Ovary (tissue), 7 donors: ENCODE measurements at regions not wholly inside any gene's neighbourhood (a gene's known extent, or its start where the extent isn't known, plus 50 kb on each side); places are given as distances from the start of the nearest gene placed in this dataset.
"Not testable (repeated sequence)": the region's sequence is repeated elsewhere in the genome, so short reads cannot be mapped to it uniquely, and the experiment has no call there.

Experiments used
- DNase-seq, 5 donors: peaks; one replicate each; pipeline ENCODE4 v3.0.0-alpha.2; 2019 to 2020
- H3K27ac ChIP-seq, 2 donors: fragments of 200-600 bp; one replicate each; pipeline versions ENCODE4 v1.5.1 to v1.8.0; 2019 to 2022
- H3K27me3 ChIP-seq: fragments of 200-600 bp; one replicate; pipeline ENCODE4 v1.8.0; 2022
- H3K36me3 ChIP-seq: fragments of 200-600 bp; sonication (generic); one replicate; pipeline ENCODE4 v1.5.1; 2019
- H3K4me1 ChIP-seq: one replicate; pipeline ENCODE4 v1.8.1; 2013; ENCODE audit warnings: mild to moderate bottlenecking, moderate library complexity; ENCODE audit not compliant: insufficient read depth
- H3K4me3 ChIP-seq: fragments of 200-600 bp; sonication (generic); one replicate; pipeline ENCODE4 v1.5.1; 2017
- H3K9me3 ChIP-seq, 2 donors: fragments of 200-600 bp in 1 of 2; sonication (generic) in 1 of 2; one replicate each; pipeline versions ENCODE4 v1.5.1 to v1.8.1; 2013 to 2019; ENCODE audit warnings: mild to moderate bottlenecking in 1 of 2, moderate library complexity in 1 of 2
- EP300 ChIP-seq: sonication (generic); formaldehyde crosslinking; IDR thresholded peaks from one replicate; pipeline ENCODE4 v1.6.1; 2017; ENCODE audit warnings: antibody characterized with exemption
- POLR2A ChIP-seq: fragments of 450-650 bp; IDR thresholded peaks from one replicate; pipeline ENCODE4 v1.6.1; 2017; ENCODE audit warnings: antibody characterized with exemption, mild to moderate bottlenecking, moderate library complexity
- WGBS, 3 donors: extraction: QIAGEN DNeasy Blood & Tissue Kit in 1 of 3; methylation state at CpG; one replicate each; pipeline versions ENCODE4 v1.1.5 to v1.1.7; 2013 to 2017; 5-methylcytosine and 5-hydroxymethylcytosine counted together
- intact Hi-C, 4 donors: fragments of 100-400 bp; cut with DNase I; formaldehyde crosslinking; loops; one replicate each; pipeline versions ENCODE4 v1.11.0 to v1.15.1; 2022 to 2023
- TF ChIP-seq, protein P1 (sequence below), 3 donors: fragments of 450-650 bp in 2 of 3; fragments of 200-600 bp in 1 of 3; IDR thresholded peaks; one replicate each; pipeline versions ENCODE4 v1.5.1 to v1.8.0; 2016 to 2022; ENCODE audit warnings: antibody characterized with exemption in 3 of 3, mild to moderate bottlenecking in 1 of 3
- donor health status: DM: no; HTN: no; CAD: no; lungs with moderate emphysema.
- donor health status: DM: no; HTN: no; CAD: no.
- donor health status: Bipolar disorder and iron deficiency.
- donor health status: DM: no; HTN: no; CAD: no.
- donor health status: DM: yes; HTN: yes; CAD: no.

DNA sequence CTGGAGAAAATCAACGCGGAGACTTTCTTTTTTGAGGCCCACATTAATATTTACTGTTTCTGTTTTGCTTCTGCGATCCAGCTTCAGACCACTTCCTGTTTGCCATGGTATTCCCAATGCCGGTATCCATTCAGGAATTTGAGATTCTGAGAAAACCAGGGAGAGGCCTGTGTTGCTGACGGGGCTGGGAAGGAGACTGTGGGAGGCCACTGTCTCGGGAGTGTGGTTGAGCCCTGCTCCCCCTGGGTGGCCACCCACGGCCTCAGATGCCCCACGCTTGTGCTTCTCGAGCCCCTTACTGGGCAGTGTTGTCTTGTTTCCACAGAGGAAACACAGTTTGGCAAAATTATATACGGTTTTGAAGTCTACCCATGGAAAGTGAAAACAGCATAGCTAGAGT is 403.6 kb upstream of the IRX2 start:
- no peaks in the 10 kb centered on the region for H3K27me3 ChIP-seq
- no peaks in the 10 kb centered on the region for H3K9me3 ChIP-seq
- 31 to 49% (median 33%) methylated on average over 10 of the region's 10 CpGs for WGBS, 3 donors
- H3K27ac ChIP-seq = no peak overlapping the region
- H3K4me1 ChIP-seq = no peaks in the 10 kb centered on the region
- intact Hi-C loops = no loop called here
- H3K4me3 ChIP-seq = no peak overlapping the region
- no peaks in the 10 kb centered on the region for H3K36me3 ChIP-seq
- DNase-seq = no peak
- TF ChIP-seq POLR2A (no peak), EP300 (no peak)
- TF ChIP-seq, protein P1, sequence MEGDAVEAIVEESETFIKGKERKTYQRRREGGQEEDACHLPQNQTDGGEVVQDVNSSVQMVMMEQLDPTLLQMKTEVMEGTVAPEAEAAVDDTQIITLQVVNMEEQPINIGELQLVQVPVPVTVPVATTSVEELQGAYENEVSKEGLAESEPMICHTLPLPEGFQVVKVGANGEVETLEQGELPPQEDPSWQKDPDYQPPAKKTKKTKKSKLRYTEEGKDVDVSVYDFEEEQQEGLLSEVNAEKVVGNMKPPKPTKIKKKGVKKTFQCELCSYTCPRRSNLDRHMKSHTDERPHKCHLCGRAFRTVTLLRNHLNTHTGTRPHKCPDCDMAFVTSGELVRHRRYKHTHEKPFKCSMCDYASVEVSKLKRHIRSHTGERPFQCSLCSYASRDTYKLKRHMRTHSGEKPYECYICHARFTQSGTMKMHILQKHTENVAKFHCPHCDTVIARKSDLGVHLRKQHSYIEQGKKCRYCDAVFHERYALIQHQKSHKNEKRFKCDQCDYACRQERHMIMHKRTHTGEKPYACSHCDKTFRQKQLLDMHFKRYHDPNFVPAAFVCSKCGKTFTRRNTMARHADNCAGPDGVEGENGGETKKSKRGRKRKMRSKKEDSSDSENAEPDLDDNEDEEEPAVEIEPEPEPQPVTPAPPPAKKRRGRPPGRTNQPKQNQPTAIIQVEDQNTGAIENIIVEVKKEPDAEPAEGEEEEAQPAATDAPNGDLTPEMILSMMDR (IDR thresholded peaks at IDR 0.05) = no peak

DNA sequence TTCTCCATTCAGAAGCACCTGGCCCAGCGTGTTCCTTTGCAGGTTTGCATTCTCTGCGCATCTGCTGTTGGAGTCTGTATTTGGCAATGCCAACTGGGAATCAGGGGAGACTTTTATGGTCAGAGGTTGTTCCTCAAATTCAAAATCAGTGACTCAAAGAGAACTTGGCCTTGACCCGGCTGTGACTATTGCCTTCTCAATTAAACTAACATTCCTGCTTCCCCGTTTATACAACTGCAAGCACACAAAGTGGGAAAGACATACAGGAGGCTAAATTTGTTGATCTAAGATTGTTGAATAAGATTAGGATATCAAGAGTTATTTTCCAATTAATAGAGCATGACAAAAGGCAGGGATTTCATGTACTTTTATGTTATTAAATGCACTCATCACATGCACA is 402.4 kb upstream of the IRX2 start:
- no peak overlapping the region for H3K4me3 ChIP-seq
- no peaks in the 10 kb centered on the region for H3K9me3 ChIP-seq
- no peak for DNase-seq
- no peaks in the 10 kb centered on the region for H3K27me3 ChIP-seq
- no peak overlapping the region for H3K27ac ChIP-seq
- intact Hi-C loops = no loop called here
- TF ChIP-seq, protein P1 (IDR thresholded peaks at IDR 0.05) = no peak
- TF ChIP-seq POLR2A (no peak), EP300 (no peak)
- no peaks in the 10 kb centered on the region for H3K4me1 ChIP-seq
- 33 to 52% (median 38%) methylated on average over 4 of the region's 4 CpGs for WGBS, 3 donors
- H3K36me3 ChIP-seq = no peaks in the 10 kb centered on the region

DNA sequence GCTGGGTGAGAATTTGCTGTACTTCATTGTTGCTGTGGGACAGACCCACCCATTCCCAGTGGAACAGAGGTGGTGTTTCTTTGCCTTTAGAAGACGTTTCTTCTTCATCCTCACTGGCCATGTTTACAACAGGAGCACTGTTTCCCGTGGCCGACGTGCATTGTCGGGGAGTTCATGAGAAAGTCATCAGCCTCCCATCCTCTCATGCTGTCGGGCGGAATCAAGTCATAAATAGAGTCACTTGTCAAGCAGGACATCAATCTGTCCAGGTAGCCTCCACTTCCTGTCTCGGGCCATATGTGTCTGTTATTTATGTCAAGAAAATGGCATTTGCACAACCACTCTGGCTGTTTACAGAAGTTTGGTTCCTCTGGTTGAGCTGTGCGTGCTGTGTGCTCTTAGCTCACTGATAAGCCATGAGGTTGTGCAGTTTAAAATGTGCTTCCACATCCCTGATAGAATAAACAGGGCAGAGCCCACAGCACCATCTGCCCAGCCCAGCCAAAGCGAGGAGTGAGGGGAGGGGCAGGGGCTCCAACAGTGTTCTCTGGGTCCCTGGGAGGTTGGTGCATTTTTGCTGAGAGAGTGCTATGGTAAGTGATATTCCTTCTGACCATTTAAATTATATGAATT is 401.9 kb upstream of the IRX2 start:
- intact Hi-C loops = no loop called here
- Histone ChIP-seq H3K27ac (no peak overlapping the region), H3K4me3 (no peak overlapping the region), H3K9me3 (no peaks in the 10 kb centered on the region), H3K4me1 (no peaks in the 10 kb centered on the region), H3K27me3 (no peaks in the 10 kb centered on the region), H3K36me3 (no peaks in the 10 kb centered on the region)
- WGBS, 3 donors = 33 to 34% (median 33%) methylated on average over 10 of the region's 10 CpGs
- TF ChIP-seq, protein P1 (IDR thresholded peaks at IDR 0.05) = no peak
- no peak for DNase-seq

DNA sequence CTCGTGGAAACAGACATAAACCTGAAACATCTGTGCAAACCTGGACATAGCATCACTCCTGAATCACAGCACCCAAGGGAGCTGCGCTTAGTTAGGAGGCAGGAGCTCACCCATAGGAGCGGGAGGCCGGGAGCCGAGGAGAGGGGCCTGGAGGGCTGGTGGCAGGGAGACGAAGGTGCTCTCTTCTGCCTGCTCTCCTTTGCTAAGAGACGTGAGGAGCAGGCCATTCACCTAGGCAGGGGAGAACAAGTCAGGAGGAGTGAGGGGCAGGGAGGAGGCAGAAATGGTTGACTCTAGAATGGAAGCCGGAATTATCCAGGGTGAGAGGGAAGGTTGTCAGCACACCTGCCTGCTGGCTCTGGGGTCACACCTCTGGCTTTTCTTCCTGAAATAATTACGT is 398.4 kb upstream of the IRX2 start:
- 67 to 86% (median 77%) methylated on average over 9 of the region's 9 CpGs for WGBS, 3 donors
- no peak overlapping the region for H3K27ac ChIP-seq

DNA sequence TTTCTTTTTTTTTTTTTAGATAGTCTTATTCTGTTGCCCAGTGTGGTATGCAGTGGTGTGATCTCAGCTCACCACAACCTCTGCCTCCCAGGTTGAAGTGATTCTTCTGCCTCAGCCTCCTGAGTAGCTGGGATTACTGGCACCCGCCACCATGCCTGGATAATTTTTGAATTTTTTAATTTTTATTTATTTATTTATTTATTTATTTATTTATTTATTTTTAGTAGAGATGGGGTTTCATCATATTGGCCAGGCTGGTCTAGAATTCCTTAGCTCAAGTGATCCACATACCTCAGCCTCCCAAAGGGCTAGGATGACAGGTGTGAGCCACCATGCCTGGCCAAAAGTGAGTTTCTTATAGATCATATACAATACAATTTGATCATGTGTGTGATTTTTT is 395.9 kb upstream of the IRX2 start:
- H3K27ac ChIP-seq, DNase-seq, H3K27me3 ChIP-seq, H3K4me3 ChIP-seq, H3K36me3 ChIP-seq, H3K4me1 ChIP-seq, H3K9me3 ChIP-seq: not testable (repeated sequence)
- 90 to 95% (median 93%) methylated on average over 1 of the region's 1 CpG for WGBS, 3 donors
- intact Hi-C loops = loop anchor here in 1 of 4 donors (5.0 kb wide), 1 partner anchor 745 kb away; no protein-coding TSS in a partner anchor

More for the DNA sequence above, 398.4 kb upstream of the IRX2 start:
- intact Hi-C loops = loop anchor here in 1 of 4 donors (5.0 kb wide), 1 partner anchor 742 kb away; no protein-coding TSS in a partner anchor
- Histone ChIP-seq H3K4me3 (no peak overlapping the region), H3K4me1 (no peaks in the 10 kb centered on the region), H3K9me3 (no peaks in the 10 kb centered on the region), H3K27me3 (no peaks in the 10 kb centered on the region), H3K36me3 (no peaks in the 10 kb centered on the region)
- no peak for TF ChIP-seq POLR2A
- no peak for DNase-seq
